ENCODE measurements at regions not wholly inside any gene's neighbourhood (a gene's known extent, or its start where the extent isn't known, plus 50 kb on each side); places are given as distances from the start of the nearest gene placed in this dataset.

- TF ChIP-seq POLR2A (IDR thresholded peaks at IDR 0.05; ENCODE audit: low read depth, low read length) (no peak), POLR2AphosphoS5 (IDR thresholded peaks at IDR 0.05; ENCODE audit: low read depth, low read length) (no peak)
Measured at GRCh38 chr20:57934913-57935312, 225.1 kb upstream of the PMEPA1 start.

Data from GM12891 (cell line).